HepG2 (cell line): ENCODE measurements at regions not wholly inside any gene's neighbourhood (a gene's known extent, or its start where the extent isn't known, plus 50 kb on each side); places are given as distances from the start of the nearest gene placed in this dataset.

Source experiments
- CHD4 ChIP-seq: fragments of 200-600 bp; sonication (generic); IDR thresholded peaks from 2 replicates; pipeline ENCODE4 v1.7.0; 2017; ENCODE audit warnings: mild to moderate bottlenecking, low read length, borderline replicate concordance
- MEIS1 ChIP-seq: sonication (generic); formaldehyde crosslinking; IDR thresholded peaks from 2 replicates; pipeline ENCODE4 v1.9.0; 2021; ENCODE audit warnings: mild to moderate bottlenecking, missing genetic modification reagents, moderate library complexity, borderline replicate concordance
- MIER3 ChIP-seq: IDR thresholded peaks from 2 replicates; pipeline ENCODE4 v1.6.1; 2016; ENCODE audit warnings: missing compliant biosample characterization, borderline replicate concordance
- POLR2A ChIP-seq, 2 experiments: IDR thresholded peaks; 2 replicates each; pipeline ENCODE4 v1.6.1; 2011; ENCODE audit warnings: low read depth in 2 of 2, low read length in 2 of 2, mild to moderate bottlenecking in 1 of 2, moderate library complexity in 1 of 2; ENCODE audit not compliant: insufficient read depth in 1 of 2
- POLR2AphosphoS2 ChIP-seq: IDR thresholded peaks from 2 replicates; pipeline ENCODE4 v1.6.1; 2011; ENCODE audit warnings: low read depth, low read length, improper control_type of control experiment
- SP2 ChIP-seq: sonication (generic); formaldehyde crosslinking; IDR thresholded peaks from 2 replicates; pipeline ENCODE4 v1.5.1; 2020; ENCODE audit warnings: mild to moderate bottlenecking, missing genetic modification reagents
- YEATS4 ChIP-seq: sonication (generic); formaldehyde crosslinking; IDR thresholded peaks from 2 replicates; pipeline ENCODE4 v1.4.0; 2020; ENCODE audit warnings: missing genetic modification reagents, borderline replicate concordance
- ZNF17 ChIP-seq: sonication (generic); formaldehyde crosslinking; IDR thresholded peaks from 2 replicates; pipeline ENCODE4 v1.5.0; 2020; ENCODE audit warnings: mild to moderate bottlenecking, missing genetic modification reagents
- ZNF644 ChIP-seq: IDR thresholded peaks from 2 replicates; pipeline ENCODE4 v1.6.1; 2016; ENCODE audit warnings: low read depth
- ZNF747 ChIP-seq: sonication (generic); formaldehyde crosslinking; IDR thresholded peaks from 2 replicates; pipeline ENCODE4 v1.8.1; 2023; ENCODE audit warnings: missing genetic modification reagents, mild to moderate bottlenecking, borderline replicate concordance
- TF ChIP-seq, protein P1 (sequence below): sonication (generic); formaldehyde crosslinking; IDR thresholded peaks from 2 replicates; pipeline ENCODE4 v1.4.0; 2020; ENCODE audit warnings: mild to moderate bottlenecking, missing genetic modification reagents
- TF ChIP-seq, protein P2 (sequence below): sonication (generic); formaldehyde crosslinking; IDR thresholded peaks from 2 replicates; pipeline ENCODE4 v1.8.1; 2023; ENCODE audit warnings: mild to moderate bottlenecking, inconsistent platforms, moderate library complexity, missing genetic modification reagents, borderline replicate concordance
- TF ChIP-seq, protein P3 (sequence below): sonication (generic); formaldehyde crosslinking; IDR thresholded peaks from 2 replicates; pipeline ENCODE4 v1.5.1; 2020; ENCODE audit warnings: mild to moderate bottlenecking, missing genetic modification reagents
- TF ChIP-seq, protein P4 (sequence below): conservative IDR thresholded peaks from 2 replicates; pipeline ENCODE4 v1.6.1; 2018; ENCODE audit warnings: missing genetic modification reagents
- TF ChIP-seq, protein P5 (sequence below): sonication (generic); formaldehyde crosslinking; IDR thresholded peaks from 2 replicates; pipeline ENCODE4 v1.4.0; 2020; ENCODE audit warnings: mild to moderate bottlenecking, missing genetic modification reagents
- TF ChIP-seq, protein P6 (sequence below): sonication (generic); formaldehyde crosslinking; IDR thresholded peaks from 2 replicates; pipeline ENCODE4 v1.5.0; 2020; ENCODE audit warnings: mild to moderate bottlenecking, missing genetic modification reagents, moderate library complexity
- TF ChIP-seq, protein P7 (sequence below): sonication (generic); formaldehyde crosslinking; IDR thresholded peaks from 2 replicates; pipeline ENCODE4 v1.8.0; 2023; ENCODE audit warnings: mild to moderate bottlenecking, missing genetic modification reagents

DNA sequence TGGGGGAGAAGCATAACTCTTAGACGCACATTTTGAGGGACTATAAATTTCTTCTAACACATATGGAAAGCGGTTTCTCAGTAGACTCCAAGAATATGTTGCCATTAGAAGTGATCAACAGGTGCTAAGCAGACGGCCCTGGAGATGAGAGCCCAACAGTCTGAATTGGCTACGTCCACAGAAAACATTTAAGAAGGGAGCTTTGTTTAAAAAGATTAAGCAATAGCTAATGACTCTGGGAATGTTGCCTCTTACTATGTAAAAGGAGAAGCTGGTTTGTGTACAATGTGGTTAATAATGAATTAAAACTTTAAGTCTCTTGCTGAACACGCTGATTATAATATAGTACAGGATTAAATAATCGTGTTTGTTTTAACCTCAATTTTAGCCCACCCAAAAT, 399.5 kb downstream of the SMARCA1 start (continued):
- TF ChIP-seq, protein P1, sequence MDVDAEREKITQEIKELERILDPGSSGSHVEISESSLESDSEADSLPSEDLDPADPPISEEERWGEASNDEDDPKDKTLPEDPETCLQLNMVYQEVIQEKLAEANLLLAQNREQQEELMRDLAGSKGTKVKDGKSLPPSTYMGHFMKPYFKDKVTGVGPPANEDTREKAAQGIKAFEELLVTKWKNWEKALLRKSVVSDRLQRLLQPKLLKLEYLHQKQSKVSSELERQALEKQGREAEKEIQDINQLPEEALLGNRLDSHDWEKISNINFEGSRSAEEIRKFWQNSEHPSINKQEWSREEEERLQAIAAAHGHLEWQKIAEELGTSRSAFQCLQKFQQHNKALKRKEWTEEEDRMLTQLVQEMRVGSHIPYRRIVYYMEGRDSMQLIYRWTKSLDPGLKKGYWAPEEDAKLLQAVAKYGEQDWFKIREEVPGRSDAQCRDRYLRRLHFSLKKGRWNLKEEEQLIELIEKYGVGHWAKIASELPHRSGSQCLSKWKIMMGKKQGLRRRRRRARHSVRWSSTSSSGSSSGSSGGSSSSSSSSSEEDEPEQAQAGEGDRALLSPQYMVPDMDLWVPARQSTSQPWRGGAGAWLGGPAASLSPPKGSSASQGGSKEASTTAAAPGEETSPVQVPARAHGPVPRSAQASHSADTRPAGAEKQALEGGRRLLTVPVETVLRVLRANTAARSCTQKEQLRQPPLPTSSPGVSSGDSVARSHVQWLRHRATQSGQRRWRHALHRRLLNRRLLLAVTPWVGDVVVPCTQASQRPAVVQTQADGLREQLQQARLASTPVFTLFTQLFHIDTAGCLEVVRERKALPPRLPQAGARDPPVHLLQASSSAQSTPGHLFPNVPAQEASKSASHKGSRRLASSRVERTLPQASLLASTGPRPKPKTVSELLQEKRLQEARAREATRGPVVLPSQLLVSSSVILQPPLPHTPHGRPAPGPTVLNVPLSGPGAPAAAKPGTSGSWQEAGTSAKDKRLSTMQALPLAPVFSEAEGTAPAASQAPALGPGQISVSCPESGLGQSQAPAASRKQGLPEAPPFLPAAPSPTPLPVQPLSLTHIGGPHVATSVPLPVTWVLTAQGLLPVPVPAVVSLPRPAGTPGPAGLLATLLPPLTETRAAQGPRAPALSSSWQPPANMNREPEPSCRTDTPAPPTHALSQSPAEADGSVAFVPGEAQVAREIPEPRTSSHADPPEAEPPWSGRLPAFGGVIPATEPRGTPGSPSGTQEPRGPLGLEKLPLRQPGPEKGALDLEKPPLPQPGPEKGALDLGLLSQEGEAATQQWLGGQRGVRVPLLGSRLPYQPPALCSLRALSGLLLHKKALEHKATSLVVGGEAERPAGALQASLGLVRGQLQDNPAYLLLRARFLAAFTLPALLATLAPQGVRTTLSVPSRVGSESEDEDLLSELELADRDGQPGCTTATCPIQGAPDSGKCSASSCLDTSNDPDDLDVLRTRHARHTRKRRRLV (CRISPR knock-in tag), result no peak
- TF ChIP-seq, protein P2, sequence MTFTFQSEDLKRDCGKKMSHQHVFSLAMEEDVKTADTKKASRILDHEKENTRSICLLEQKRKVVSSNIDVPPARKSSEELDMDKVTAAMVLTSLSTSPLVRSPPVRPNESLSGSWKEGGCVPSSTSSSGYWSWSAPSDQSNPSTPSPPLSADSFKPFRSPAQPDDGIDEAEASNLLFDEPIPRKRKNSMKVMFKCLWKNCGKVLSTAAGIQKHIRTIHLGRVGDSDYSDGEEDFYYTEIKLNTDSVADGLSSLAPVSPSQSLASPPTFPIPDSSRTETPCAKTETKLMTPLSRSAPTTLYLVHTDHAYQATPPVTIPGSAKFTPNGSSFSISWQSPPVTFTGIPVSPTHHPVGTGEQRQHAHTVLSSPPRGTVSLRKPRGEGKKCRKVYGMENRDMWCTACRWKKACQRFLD, result no peak
- TF ChIP-seq MEIS1 (CRISPR knock-in tag) (no peak), ZNF747 (CRISPR knock-in tag) (no peak), POLR2A (IDR thresholded peaks at IDR 0.05; ENCODE audit: insufficient read depth in 1 of 2, low read depth in 2 of 2, low read length in 2 of 2) (no peak), MIER3 (no peak), SP2 (CRISPR knock-in tag) (no peak), ZNF17 (CRISPR knock-in tag) (no peak), YEATS4 (CRISPR knock-in tag) (no peak), ZNF644 (CRISPR knock-in tag) (no peak; the same call in 1 of the 2 replicates), POLR2AphosphoS2 (no peak), CHD4 (no peak)
- TF ChIP-seq, protein P3, sequence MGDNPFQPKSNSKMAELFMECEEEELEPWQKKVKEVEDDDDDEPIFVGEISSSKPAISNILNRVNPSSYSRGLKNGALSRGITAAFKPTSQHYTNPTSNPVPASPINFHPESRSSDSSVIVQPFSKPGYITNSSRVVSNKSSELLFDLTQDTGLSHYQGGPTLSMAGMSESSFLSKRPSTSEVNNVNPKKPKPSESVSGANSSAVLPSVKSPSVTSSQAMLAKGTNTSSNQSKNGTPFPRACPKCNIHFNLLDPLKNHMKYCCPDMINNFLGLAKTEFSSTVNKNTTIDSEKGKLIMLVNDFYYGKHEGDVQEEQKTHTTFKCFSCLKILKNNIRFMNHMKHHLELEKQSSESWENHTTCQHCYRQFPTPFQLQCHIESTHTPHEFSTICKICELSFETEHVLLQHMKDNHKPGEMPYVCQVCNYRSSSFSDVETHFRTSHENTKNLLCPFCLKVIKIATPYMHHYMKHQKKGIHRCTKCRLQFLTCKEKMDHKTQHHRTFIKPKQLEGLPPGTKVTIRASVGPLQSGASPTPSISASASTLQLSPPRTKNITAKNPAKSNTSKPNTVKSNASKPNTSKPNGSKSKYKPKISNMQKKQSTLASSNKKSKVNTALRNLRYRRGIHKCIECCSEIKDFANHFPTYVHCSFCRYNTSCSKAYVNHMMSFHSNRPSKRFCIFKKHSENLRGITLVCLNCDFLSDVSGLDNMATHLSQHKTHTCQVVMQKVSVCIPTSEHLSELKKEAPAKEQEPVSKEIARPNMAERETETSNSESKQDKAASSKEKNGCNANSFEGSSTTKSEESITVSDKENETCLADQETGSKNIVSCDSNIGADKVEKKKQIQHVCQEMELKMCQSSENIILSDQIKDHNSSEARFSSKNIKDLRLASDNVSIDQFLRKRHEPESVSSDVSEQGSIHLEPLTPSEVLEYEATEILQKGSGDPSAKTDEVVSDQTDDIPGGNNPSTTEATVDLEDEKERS (CRISPR knock-in tag), result no peak
- TF ChIP-seq, protein P4, sequence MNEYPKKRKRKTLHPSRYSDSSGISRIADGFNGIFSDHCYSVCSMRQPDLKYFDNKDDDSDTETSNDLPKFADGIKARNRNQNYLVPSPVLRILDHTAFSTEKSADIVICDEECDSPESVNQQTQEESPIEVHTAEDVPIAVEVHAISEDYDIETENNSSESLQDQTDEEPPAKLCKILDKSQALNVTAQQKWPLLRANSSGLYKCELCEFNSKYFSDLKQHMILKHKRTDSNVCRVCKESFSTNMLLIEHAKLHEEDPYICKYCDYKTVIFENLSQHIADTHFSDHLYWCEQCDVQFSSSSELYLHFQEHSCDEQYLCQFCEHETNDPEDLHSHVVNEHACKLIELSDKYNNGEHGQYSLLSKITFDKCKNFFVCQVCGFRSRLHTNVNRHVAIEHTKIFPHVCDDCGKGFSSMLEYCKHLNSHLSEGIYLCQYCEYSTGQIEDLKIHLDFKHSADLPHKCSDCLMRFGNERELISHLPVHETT (CRISPR knock-in tag), result no peak
- TF ChIP-seq, protein P5, sequence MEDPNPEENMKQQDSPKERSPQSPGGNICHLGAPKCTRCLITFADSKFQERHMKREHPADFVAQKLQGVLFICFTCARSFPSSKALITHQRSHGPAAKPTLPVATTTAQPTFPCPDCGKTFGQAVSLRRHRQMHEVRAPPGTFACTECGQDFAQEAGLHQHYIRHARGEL (CRISPR knock-in tag), result no peak
- TF ChIP-seq, protein P6, sequence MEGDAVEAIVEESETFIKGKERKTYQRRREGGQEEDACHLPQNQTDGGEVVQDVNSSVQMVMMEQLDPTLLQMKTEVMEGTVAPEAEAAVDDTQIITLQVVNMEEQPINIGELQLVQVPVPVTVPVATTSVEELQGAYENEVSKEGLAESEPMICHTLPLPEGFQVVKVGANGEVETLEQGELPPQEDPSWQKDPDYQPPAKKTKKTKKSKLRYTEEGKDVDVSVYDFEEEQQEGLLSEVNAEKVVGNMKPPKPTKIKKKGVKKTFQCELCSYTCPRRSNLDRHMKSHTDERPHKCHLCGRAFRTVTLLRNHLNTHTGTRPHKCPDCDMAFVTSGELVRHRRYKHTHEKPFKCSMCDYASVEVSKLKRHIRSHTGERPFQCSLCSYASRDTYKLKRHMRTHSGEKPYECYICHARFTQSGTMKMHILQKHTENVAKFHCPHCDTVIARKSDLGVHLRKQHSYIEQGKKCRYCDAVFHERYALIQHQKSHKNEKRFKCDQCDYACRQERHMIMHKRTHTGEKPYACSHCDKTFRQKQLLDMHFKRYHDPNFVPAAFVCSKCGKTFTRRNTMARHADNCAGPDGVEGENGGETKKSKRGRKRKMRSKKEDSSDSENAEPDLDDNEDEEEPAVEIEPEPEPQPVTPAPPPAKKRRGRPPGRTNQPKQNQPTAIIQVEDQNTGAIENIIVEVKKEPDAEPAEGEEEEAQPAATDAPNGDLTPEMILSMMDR (CRISPR knock-in tag), result no peak
- TF ChIP-seq, protein P7, sequence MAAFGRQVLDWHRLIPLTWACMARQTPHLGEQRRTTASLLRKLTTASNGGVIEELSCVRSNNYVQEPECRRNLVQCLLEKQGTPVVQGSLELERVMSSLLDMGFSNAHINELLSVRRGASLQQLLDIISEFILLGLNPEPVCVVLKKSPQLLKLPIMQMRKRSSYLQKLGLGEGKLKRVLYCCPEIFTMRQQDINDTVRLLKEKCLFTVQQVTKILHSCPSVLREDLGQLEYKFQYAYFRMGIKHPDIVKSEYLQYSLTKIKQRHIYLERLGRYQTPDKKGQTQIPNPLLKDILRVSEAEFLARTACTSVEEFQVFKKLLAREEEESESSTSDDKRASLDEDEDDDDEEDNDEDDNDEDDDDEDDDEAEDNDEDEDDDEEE, result no peak
